Uterus (tissue), 3 donors: ENCODE measurements at regions not wholly inside any gene's neighbourhood (a gene's known extent, or its start where the extent isn't known, plus 50 kb on each side); places are given as distances from the start of the nearest gene placed in this dataset.

Experiments used
- DNase-seq, 2 donors: peaks; one replicate each; pipeline ENCODE4 v3.0.0-alpha.2; 2019 to 2020
- H3K27ac ChIP-seq, 2 donors: fragments of 200-600 bp; sonication (generic); 1 replicate in 1 of 2; 2 replicates in 1 of 2; pipeline ENCODE4 v1.5.1; 2016 to 2018
- H3K27me3 ChIP-seq, 2 donors: fragments of 200-600 bp; sonication (generic); one replicate each; pipeline ENCODE4 v1.5.1; 2018 to 2019; ENCODE audit warnings: control low read depth in 1 of 2
- H3K36me3 ChIP-seq, 2 donors: fragments of 200-600 bp; sonication (generic); one replicate each; pipeline ENCODE4 v1.5.1; 2019; ENCODE audit warnings: control low read depth in 1 of 2
- H3K4me1 ChIP-seq, 2 donors: fragments of 200-600 bp; sonication (generic); one replicate each; pipeline ENCODE4 v1.5.1; 2018 to 2019; ENCODE audit warnings: control low read depth in 1 of 2
- H3K4me3 ChIP-seq, 2 donors: fragments of 200-600 bp; sonication (generic); 1 replicate in 1 of 2; 2 replicates in 1 of 2; pipeline ENCODE4 v1.5.1; 2018 to 2019; ENCODE audit warnings: mild to moderate bottlenecking in 1 of 2
- H3K9me3 ChIP-seq, 2 donors: fragments of 200-600 bp; sonication (generic); one replicate each; pipeline ENCODE4 v1.5.1; 2019; ENCODE audit warnings: control low read depth in 1 of 2
- POLR2A ChIP-seq, 2 donors: fragments of 450-650 bp; IDR thresholded peaks; one replicate each; pipeline ENCODE4 v1.6.1; 2016; ENCODE audit warnings: antibody characterized with exemption in 2 of 2, mild to moderate bottlenecking in 1 of 2, moderate library complexity in 1 of 2
- intact Hi-C: fragments of 100-400 bp; cut with DNase I; formaldehyde crosslinking; loops from one replicate; pipeline ENCODE4 v1.15.1; 2023; ENCODE audit warnings: low total_unique reads
- TF ChIP-seq, protein P1 (sequence below), 4 experiments: fragments of 200-600 bp in 2 of 4; fragments of 450-650 bp in 2 of 4; sonication (generic) in 2 of 4; IDR thresholded peaks; one replicate each; pipeline ENCODE4 v1.5.1; 2016 to 2019; ENCODE audit warnings: antibody characterized with exemption in 4 of 4, mild to moderate bottlenecking in 2 of 4, moderate library complexity in 1 of 4
- donor health status: DM: yes; HTN: yes; CAD: no.

DNA sequence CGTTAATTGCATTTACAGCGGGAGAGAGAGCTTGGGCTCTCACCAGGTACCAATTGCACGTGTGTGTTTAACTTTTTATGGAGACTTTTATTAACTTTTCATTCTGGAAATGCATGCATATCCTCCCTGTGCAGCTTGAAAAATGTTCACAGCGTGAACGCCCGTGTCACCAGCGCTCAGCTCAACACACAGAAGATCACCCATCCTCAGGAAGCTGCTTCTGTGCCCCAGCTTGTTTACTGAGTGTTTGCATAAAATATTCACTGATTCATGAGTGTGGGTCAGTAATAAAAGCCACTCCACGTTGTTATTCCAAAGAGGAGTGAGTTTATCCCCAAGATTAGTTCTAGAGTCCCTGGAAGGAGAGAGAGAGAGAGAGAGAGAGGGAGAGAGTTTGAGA is 75.5 kb upstream of the FZD10 start:
- Histone ChIP-seq H3K4me3 (no peak overlapping the region), H3K27me3 (no peaks in the 10 kb centered on the region), H3K36me3 (no peaks in the 10 kb centered on the region), H3K9me3 (no peaks in the 10 kb centered on the region), H3K4me1 (no peaks in the 10 kb centered on the region), H3K27ac (no peak overlapping the region)
- TF ChIP-seq, protein P1, sequence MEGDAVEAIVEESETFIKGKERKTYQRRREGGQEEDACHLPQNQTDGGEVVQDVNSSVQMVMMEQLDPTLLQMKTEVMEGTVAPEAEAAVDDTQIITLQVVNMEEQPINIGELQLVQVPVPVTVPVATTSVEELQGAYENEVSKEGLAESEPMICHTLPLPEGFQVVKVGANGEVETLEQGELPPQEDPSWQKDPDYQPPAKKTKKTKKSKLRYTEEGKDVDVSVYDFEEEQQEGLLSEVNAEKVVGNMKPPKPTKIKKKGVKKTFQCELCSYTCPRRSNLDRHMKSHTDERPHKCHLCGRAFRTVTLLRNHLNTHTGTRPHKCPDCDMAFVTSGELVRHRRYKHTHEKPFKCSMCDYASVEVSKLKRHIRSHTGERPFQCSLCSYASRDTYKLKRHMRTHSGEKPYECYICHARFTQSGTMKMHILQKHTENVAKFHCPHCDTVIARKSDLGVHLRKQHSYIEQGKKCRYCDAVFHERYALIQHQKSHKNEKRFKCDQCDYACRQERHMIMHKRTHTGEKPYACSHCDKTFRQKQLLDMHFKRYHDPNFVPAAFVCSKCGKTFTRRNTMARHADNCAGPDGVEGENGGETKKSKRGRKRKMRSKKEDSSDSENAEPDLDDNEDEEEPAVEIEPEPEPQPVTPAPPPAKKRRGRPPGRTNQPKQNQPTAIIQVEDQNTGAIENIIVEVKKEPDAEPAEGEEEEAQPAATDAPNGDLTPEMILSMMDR (IDR thresholded peaks at IDR 0.05), result no peak
- TF ChIP-seq POLR2A (IDR thresholded peaks at IDR 0.05), result no peak
- intact Hi-C loops, result no loop called here
- no peak for DNase-seq

DNA sequence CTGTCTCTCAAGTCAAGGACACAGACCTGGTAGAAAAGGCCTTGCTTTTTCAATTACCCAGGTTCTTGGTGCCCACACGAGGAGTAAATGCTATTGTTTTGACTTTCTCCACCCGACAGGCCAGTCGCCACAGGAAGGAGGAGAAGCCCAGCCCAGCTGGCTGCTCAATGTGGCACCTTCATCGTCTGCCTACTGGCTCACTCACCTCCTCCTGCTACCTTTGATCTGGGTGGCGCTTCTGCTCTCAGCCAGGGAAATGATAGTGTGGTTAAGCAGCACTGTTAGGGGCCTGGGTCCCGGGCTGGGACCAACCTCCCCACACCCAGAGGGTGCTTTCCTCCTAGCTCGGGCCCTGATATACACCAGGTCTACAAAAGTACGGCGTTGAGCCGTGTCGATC is 75.0 kb upstream of the FZD10 start:
- Histone ChIP-seq H3K36me3 (no peaks in the 10 kb centered on the region), H3K4me1 (no peaks in the 10 kb centered on the region), H3K4me3 (no peak overlapping the region), H3K9me3 (no peaks in the 10 kb centered on the region), H3K27me3 (no peaks in the 10 kb centered on the region), H3K27ac (no peak overlapping the region)
- intact Hi-C loops, result no loop called here
- DNase-seq, result no peak
- no peak for TF ChIP-seq POLR2A (IDR thresholded peaks at IDR 0.05)
- TF ChIP-seq, protein P1 (IDR thresholded peaks at IDR 0.05), result no peak

DNA sequence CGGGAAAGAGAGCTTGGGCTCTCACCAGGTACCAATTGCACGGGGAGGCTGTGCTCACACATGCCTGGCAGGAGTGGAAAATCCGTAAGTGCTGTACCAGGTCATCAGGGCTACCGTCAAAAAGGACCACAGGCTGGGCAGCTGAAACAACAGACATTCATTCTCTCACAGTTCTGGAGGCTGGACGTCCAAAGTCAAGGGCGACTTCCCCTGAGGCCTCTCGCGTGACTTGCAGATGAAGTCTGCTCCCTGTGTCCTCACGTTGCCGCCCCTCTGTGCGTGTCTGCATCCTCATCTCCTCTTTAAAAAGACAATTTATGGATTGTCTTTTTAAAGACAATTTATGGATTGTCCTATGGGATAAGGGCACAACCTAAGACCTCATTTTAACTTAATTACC is 73.8 kb upstream of the FZD10 start:
- TF ChIP-seq POLR2A (IDR thresholded peaks at IDR 0.05), result no peak
- TF ChIP-seq, protein P1 (IDR thresholded peaks at IDR 0.05), result no peak
- no peaks in the 10 kb centered on the region for H3K36me3 ChIP-seq
- H3K4me3 ChIP-seq, result no peak overlapping the region
- H3K27ac ChIP-seq, result no peak overlapping the region
- H3K27me3 ChIP-seq, result no peaks in the 10 kb centered on the region
- DNase-seq, result no peak
- intact Hi-C loops, result no loop called here
- H3K9me3 ChIP-seq, result no peaks in the 10 kb centered on the region
- no peaks in the 10 kb centered on the region for H3K4me1 ChIP-seq

DNA sequence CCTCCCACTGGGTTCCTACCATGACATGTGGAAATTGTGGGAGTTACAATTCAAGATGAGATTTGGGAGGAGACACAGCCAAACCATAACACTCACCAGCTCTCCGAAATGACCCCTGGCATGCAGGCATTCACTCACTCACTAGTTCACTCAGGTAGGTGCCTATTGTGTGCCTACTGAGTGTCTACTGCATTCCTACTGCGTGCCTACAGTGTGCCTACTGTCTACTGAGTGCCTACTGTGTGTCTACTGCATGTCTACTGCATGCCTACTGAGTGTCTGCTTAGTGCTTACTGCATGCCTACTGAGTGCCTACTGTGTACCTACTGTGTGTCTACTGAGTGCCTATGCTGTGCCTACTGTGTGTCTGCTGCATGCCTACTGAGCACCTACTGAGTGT is 71.7 kb upstream of the FZD10 start:
- intact Hi-C loops, result no loop called here
- Histone ChIP-seq H3K27me3 (no peaks in the 10 kb centered on the region), H3K36me3 (no peaks in the 10 kb centered on the region), H3K4me3 (no peak overlapping the region), H3K4me1 (no peaks in the 10 kb centered on the region), H3K9me3 (no peaks in the 10 kb centered on the region), H3K27ac (no peak overlapping the region)
- TF ChIP-seq, protein P1 (IDR thresholded peaks at IDR 0.05), result no peak
- no peak for TF ChIP-seq POLR2A (IDR thresholded peaks at IDR 0.05)
- DNase-seq, result no peak

DNA sequence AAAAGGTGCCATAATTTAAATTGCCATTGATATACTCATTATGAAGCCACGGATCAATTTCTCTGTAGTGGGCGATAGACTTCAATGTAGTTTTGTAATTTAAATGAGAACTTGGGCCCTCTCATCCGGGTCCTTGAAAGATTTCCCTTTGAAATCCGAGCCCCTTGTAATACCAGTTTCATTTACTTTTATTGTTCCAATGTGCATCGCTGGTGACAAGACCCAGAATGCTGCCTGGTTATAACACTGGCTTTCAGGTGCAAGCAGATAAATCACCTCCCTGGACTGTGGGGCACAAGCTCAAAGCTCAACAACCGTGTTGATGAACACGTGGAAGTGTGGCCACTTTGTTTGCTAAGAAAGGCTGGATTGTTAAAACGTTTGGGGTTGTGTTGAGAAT is 68.9 kb upstream of the FZD10 start:
- Histone ChIP-seq H3K36me3 (no peaks in the 10 kb centered on the region), H3K27ac (no peak overlapping the region), H3K27me3 (no peaks in the 10 kb centered on the region), H3K9me3 (no peaks in the 10 kb centered on the region), H3K4me1 (no peaks in the 10 kb centered on the region), H3K4me3 (no peak overlapping the region)
- no peak for DNase-seq
- TF ChIP-seq, protein P1 (IDR thresholded peaks at IDR 0.05), result no peak
- TF ChIP-seq POLR2A (IDR thresholded peaks at IDR 0.05), result no peak
- intact Hi-C loops, result no loop called here
